Testis (tissue), 2 donors: ENCODE measurements at regions not wholly inside any gene's neighbourhood (a gene's known extent, or its start where the extent isn't known, plus 50 kb on each side); places are given as distances from the start of the nearest gene placed in this dataset.

Experiments used
- POLR2A ChIP-seq: fragments of 450-650 bp; IDR thresholded peaks from one replicate; pipeline ENCODE4 v1.6.1; 2017; ENCODE audit warnings: antibody characterized with exemption, mild to moderate bottlenecking, moderate library complexity
- TF ChIP-seq, protein P1 (sequence below), 3 experiments: fragments of 450-650 bp in 2 of 3; fragments of 200-600 bp in 1 of 3; sonication (generic) in 1 of 3; IDR thresholded peaks; one replicate each; pipeline ENCODE4 v1.5.1; 2016 to 2019; ENCODE audit warnings: antibody characterized with exemption in 3 of 3, mild to moderate bottlenecking in 2 of 3, moderate library complexity in 1 of 3

DNA sequence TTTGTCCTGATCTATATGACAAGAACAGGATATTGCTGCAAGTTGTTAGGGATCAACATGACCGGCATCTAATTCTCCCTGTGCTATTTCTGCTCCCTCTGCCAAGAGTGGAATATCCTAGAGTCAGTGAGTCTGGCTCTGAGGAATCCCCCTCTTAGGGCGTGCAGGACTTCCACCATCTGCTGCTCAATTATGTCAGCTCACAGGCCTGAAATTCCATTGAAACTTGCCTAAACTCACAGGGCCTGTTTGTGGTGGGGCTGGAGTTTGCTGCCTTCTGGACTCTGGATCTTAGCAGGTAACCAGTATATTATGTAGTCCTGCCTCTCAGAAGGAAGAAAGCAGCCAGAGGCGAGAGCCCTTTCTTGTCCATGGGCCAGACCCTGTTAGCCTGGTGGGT lies 323.0 kb downstream of the TSN start:
- TF ChIP-seq POLR2A, result no peak
- TF ChIP-seq, protein P1, sequence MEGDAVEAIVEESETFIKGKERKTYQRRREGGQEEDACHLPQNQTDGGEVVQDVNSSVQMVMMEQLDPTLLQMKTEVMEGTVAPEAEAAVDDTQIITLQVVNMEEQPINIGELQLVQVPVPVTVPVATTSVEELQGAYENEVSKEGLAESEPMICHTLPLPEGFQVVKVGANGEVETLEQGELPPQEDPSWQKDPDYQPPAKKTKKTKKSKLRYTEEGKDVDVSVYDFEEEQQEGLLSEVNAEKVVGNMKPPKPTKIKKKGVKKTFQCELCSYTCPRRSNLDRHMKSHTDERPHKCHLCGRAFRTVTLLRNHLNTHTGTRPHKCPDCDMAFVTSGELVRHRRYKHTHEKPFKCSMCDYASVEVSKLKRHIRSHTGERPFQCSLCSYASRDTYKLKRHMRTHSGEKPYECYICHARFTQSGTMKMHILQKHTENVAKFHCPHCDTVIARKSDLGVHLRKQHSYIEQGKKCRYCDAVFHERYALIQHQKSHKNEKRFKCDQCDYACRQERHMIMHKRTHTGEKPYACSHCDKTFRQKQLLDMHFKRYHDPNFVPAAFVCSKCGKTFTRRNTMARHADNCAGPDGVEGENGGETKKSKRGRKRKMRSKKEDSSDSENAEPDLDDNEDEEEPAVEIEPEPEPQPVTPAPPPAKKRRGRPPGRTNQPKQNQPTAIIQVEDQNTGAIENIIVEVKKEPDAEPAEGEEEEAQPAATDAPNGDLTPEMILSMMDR (IDR thresholded peaks at IDR 0.05), result no peak
